HG03571 (cell line): ENCODE measurements at regions not wholly inside any gene's neighbourhood (a gene's known extent, or its start where the extent isn't known, plus 50 kb on each side); places are given as distances from the start of the nearest gene placed in this dataset.
"Not testable (repeated sequence)": the region's sequence is repeated elsewhere in the genome, so short reads cannot be mapped to it uniquely, and the experiment has no call there.

Source experiments
- ATAC-seq: cut with Tn5 transposase; IDR thresholded peaks from one replicate; pipeline ENCODE4 v1.9.1; 2021; ENCODE audit not compliant: unreplicated experiment

- ATAC-seq, result no peak
These were observed 148.6 kb upstream of the ELL2 start for GRCh38 chr5:96110300-96110699.

GRCh38 chr5:96108629-96109028 is 147.0 kb upstream of the ELL2 start:
- ATAC-seq, result not testable (repeated sequence)

DNA sequence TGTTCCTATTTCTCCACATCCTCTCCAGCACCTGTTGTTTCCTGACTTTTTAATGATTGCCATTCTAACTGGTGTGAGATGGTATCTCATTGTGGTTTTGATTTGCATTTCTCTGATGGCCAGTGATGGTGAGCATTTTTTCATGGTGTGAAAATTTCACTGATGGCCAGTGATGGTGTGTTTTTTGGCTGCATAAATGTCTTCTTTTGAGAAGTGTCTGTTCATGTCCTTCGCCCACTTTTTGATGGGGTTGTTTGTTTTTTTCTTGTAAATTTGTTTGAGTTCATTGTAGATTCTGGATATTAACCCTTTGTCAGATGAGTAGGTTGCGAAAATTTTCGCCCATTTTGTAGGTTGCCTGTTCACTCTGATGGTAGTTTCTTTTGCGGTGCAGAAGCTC is 142.2 kb upstream of the ELL2 start:
- not testable (repeated sequence) for ATAC-seq

DNA sequence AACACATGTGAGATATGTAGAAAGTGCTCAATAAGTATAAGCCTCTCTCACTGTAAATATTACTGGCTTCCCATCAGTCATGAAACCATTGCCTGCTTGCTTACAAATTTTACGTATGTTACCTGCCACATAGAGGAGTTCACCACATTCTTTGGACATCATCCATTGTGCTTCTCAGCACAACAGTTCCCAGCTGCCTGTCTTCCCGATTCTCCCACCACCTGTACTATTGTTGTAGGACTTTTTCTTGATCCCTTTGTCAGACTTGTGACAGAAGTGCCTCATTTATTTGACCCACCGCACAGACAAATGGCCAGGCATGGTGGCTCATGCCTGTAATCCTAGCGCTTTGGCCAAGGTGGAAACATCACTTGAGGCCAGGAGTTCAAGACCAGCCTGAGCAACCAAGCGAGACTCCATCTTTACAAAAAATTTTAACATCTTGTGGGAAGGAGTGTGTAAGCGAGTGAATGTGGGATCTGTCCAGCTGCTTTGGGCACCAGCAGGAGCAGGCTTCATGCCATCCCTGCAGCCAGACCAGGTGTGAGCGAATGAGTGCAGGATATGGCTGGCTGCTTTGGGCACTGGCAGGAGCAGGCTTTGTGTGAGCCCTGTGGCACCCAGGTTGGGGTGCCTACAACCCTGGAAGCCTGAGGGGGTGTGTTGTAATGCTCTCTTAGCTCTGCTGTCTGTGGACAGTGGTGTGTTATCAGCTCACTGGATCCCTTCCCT is 139.9 kb upstream of the ELL2 start:
- no peak for ATAC-seq

- ATAC-seq, result not testable (repeated sequence)
These were observed 135.8 kb upstream of the ELL2 start for GRCh38 chr5:96097488-96097887.

DNA sequence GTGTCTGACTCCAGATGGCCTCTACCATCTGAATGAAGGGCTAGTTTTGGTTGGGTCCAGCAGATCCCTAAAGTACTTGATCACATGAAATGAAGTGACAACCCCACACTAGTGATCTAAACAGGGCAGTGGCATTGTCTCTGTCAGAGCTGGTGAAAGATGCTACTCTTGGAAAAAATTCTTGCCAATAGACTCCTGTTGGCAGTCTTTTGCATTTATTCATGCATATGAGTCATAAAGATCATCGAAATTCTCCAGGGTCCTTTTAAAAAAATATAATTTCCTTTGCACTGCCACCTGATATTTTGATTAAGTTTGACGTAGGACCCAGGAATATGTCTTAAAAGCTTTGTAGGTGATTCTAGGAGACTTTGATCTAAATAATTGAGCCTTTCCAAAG is 135.1 kb upstream of the ELL2 start:
- ATAC-seq, result no peak

GRCh38 chr5:96094904-96095303 is 133.3 kb upstream of the ELL2 start:
- ATAC-seq, result no peak

DNA sequence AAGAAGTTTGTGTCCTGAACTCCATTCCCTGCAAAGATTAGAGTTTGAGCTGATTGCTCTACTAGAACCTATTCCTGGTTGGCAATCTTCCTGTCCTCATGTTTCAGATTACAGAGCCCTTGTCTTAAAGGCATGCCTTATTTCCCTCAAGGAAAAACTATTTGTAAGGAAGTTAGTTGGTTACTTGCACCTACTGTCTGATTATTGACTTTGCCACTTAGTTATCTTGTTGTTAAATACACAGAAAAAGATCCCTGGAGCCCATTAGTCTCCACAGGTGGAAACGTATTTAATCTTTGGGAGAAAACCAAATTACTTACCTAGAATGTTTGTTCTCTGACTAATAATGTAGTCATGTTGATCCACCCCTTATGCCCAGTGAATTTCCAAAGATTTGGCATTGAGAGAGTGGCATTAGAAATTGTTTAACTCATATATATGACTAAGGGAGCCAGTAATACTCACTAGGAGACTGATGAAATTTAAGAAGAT is 132.3 kb upstream of the ELL2 start:
- ATAC-seq, result no peak

DNA sequence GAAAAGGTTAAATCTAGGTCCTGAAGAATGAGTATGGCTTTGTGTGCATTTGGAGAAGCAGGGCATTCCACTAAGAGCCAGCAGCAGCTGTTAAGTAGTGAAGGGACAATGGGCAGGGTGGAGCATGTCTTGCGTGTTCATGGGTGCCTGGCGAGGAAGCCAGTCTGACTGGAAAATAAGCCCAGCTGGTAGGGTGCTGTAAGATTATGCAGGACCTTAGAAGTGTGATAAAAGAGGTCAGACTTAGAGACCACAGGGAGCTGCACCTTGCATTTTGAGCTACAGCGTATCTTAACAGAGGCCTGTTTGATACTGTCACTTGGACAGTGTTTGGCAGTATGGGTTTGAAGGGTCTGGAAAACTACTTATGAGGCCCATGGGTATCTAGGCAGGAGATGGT is 131.7 kb upstream of the ELL2 start:
- no peak for ATAC-seq

DNA sequence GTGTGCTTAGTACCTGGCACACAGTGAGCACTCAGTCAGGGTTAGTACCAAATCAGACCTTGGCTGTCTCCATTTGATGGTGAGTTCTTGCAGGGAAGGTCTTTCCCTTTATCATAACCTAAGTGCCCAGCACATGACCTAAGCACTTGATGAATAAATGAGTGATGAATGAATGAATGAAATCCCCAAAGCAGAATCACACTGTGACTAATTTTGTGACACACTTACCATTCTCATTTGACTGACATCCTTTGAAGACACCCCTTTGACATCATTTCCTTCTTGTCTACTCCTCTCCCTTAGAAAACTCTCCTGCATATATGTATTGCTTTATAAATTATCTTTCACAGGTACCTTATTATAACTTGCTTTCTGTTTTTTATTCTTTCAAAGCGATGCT is 130.2 kb upstream of the ELL2 start:
- no peak for ATAC-seq

DNA sequence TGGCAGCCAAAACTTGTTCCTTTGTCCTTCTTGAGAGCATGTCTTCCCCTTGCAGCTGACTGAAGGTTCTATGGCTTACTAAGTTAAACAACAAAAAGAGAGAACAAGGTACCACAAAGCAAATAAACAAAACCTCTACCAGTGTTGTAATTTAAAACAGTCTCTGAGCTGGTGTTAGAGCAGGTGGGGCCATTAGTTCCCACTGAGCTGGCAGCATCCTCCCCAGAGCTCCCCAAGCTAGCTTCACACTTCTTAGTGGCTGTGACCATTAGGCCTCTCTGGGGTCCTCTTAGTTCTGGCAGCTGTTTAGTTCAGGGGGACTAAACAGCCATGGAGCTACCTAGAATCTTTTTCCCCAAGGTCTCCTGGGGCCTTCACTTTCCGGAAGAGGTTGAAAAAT is 128.6 kb upstream of the ELL2 start:
- no peak for ATAC-seq

GRCh38 chr5:96088706-96089498 is 127.3 kb upstream of the ELL2 start:
- no peak for ATAC-seq

GRCh38 chr5:96087939-96088338 is 126.3 kb upstream of the ELL2 start:
- ATAC-seq, result no peak

DNA sequence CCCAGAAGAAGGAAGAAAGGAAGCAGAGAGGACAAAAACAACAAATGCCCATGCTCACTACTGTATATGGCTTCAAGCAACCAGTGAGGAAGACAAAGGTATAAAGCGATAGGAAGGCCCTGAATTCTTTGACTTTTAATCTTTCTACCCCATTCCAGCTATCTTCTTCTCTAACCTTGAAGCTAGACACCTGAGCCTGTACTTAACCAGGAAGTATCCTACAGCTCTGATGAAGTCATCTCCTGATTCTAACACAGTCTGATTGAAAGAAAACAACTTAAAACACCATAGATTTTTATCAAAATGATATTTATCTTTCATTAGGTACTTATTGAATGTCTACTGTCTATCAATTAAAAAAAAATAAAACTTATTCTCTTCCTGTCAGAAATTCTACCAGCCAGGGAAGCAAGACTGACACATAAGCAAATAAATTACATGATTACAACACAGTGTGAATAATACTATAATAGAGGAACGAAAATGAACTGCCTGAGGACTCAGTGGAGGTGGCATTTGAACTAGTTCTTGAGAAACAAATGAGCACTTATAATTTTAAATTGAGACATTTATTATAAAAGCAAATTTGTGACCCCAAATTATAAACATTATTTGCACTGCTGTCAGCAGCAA is 123.3 kb upstream of the ELL2 start:
- no peak for ATAC-seq

- ATAC-seq, result no peak
These were observed 121.8 kb upstream of the ELL2 start for GRCh38 chr5:96083361-96083881.

DNA sequence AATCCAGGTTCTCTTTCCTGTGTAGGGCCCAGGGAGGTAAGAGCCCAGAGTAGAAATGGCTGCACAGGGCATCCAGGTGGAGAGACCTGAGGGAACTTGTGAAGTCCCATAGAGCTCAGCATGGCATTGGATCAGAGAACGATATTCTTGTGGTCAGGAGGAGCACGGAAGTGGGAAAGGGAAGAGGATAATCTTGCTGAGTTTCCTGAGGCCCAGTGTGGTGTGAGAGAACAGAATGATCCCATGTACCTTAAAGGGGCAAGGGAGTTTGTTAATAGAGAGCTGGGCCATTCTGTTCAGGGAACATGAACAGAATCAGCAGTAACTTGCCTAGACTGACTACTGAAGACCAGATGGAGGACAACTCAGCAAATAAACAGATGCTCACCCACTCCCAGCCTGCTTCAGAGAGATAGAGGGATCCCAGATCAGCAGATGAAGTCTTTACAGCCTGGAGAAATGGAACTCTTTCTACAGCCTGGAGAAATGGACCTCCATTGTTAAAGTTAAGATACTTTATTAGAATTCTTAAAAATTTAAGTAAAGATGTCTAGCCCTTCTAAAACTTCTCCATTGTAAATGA is 119.7 kb upstream of the ELL2 start:
- no peak for ATAC-seq

DNA sequence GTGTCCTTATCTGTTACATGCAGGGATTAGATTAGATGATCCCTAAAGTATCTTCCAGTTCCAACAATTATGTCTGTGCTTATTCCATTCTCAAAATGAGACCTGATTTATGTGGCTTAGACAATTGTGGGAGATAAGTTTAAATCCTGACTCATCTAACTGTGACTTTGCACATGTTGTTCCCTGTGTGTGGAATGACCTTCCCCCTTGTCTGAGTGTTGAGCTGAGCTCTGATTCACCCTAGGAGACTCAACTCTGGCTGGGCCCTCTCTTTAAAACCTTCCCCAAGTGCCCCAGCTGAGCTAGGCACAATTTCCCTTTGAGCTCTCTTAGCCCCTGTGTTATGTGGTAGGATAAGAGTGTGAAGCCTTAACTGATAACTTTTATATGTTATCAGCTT is 118.9 kb upstream of the ELL2 start:
- no peak for ATAC-seq

DNA sequence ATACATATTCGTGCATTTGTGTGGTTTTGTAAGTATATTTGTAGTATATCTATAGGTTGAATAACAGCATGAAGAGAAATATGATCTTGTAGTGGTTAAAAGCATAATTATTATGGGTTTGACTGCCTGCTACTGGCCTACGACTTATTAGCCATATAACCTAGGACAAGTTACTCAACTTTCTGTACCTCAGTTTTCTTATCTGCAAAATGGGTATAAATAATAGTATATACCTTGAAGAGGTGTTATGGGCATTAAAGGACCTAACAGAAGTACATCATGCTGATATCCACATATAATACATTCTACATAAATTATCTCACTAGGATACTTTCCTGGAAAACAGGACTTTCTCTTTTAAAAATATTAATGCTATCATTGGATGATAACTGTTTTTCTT is 118.3 kb upstream of the ELL2 start:
- no peak for ATAC-seq

- ATAC-seq, result no peak
These were observed 117.4 kb upstream of the ELL2 start for GRCh38 chr5:96079075-96079474.

- ATAC-seq, result no peak
These were observed 114.8 kb upstream of the ELL2 start for GRCh38 chr5:96076451-96076850.

DNA sequence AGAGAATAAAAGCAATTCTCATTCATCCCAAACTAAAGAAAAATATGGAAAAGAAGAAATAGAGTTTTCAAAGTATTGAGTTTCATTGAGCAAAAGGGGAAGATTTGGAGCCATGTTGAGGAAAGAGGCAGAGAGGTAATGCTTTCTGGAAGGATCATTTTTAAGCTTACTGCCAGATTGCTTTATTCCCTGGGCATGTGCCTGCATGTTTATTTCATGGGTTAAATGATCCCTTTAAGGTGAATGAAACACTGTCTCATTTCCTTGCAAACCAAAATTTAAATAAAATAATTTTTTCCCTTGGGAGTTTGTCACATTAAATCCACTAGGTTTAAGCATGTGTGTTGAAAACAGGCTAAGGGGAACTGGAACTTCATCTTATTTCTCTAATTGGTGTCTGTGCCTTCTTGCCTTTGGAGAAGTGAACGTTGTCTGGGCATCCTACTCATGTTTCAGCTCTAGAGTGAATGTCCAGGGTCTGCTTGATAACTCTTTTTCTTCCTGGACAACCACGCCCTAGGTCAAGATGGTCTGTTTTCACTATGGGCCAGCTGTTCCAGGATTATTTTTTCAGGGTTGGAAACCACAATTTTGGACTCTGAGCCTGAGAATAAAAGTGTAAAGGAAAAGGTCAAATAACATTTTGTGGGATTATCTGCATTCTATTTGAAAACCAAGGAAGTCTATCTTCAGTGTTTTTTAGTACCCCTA is 114.1 kb upstream of the ELL2 start:
- no peak for ATAC-seq
